BE2C (cell line): ENCODE measurements at regions not wholly inside any gene's neighbourhood (a gene's known extent, or its start where the extent isn't known, plus 50 kb on each side); places are given as distances from the start of the nearest gene placed in this dataset.

Source experiments
- DNase-seq: peaks from one replicate; pipeline ENCODE4 v3.0.0-alpha.2; 2020
- H3K27me3 ChIP-seq: fragments of 250-450 bp; sonication (Bioruptor Pico); 2 replicates; pipeline ENCODE4 v1.5.1; 2020; ENCODE audit warnings: mild to moderate bottlenecking
- H3K36me3 ChIP-seq: fragments of 250-450 bp; sonication (Bioruptor Pico); 2 replicates; pipeline ENCODE4 v1.5.1; 2020; ENCODE audit warnings: mild to moderate bottlenecking
- H3K4me1 ChIP-seq: fragments of 250-450 bp; sonication (Bioruptor Pico); 2 replicates; pipeline ENCODE4 v1.5.1; 2020
- H3K4me3 ChIP-seq: 2 replicates; pipeline ENCODE4 v1.5.1; 2011; ENCODE audit warnings: low read depth, low read length
- H3K9me3 ChIP-seq: fragments of 250-450 bp; sonication (Bioruptor Pico); 2 replicates; pipeline ENCODE4 v1.5.1; 2020
- TF ChIP-seq, protein P1 (sequence below): IDR thresholded peaks from 2 replicates; pipeline ENCODE4 v1.5.1; 2012; ENCODE audit warnings: mild to moderate bottlenecking, low read depth, low read length

DNA sequence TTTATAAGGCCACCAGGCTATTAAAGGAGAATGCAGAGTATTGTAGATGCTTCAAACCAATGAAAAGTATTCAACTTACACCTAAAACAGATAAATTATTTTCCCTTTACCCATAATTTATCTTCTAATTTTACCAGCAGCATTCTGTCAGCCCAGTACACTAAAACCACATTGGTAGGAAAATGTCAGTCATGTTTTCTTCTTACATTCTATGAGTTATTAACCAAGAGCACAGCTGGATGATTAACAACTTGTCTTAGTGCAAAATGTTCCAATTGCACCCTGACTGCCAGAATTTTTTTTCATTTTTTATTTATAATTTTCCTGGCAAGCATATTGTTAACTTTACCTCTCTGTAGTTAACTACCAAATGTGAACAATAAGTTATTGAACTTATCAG, 79.0 kb upstream of the WDR75 start:
- Histone ChIP-seq H3K4me3 (no peak overlapping the region), H3K27me3 (no peaks in the 10 kb centered on the region), H3K9me3 (no peaks in the 10 kb centered on the region; the same call in 1 of the 2 replicates), H3K36me3 (no peaks in the 10 kb centered on the region), H3K4me1 (peaks cover 2% of the 10 kb centered on the region; the same call in 1 of the 2 replicates)
- no peak for DNase-seq
- TF ChIP-seq, protein P1, sequence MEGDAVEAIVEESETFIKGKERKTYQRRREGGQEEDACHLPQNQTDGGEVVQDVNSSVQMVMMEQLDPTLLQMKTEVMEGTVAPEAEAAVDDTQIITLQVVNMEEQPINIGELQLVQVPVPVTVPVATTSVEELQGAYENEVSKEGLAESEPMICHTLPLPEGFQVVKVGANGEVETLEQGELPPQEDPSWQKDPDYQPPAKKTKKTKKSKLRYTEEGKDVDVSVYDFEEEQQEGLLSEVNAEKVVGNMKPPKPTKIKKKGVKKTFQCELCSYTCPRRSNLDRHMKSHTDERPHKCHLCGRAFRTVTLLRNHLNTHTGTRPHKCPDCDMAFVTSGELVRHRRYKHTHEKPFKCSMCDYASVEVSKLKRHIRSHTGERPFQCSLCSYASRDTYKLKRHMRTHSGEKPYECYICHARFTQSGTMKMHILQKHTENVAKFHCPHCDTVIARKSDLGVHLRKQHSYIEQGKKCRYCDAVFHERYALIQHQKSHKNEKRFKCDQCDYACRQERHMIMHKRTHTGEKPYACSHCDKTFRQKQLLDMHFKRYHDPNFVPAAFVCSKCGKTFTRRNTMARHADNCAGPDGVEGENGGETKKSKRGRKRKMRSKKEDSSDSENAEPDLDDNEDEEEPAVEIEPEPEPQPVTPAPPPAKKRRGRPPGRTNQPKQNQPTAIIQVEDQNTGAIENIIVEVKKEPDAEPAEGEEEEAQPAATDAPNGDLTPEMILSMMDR = no peak

DNA sequence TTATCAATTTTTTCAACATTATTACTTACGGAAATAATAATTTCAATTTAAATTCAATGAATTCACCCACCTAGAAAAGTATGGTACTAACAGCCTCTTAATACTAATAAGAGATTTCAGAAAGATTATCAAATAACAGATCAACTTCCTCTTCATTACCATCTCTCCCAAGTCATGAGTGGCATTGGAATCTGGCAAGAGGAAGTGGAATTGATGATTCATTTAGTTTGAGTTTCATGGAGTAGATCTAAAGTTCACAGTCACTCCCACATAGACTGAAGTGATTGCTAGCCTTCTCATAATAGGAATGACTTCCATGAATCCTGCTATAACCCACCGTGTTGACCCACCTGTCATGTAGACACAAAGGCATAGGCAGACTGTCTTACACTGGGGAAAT, 77.7 kb upstream of the WDR75 start:
- Histone ChIP-seq H3K4me1 (no peaks in the 10 kb centered on the region), H3K27me3 (no peaks in the 10 kb centered on the region), H3K9me3 (no peaks in the 10 kb centered on the region), H3K36me3 (no peaks in the 10 kb centered on the region), H3K4me3 (no peak overlapping the region)
- TF ChIP-seq, protein P1 = no peak
- no peak for DNase-seq

GRCh38 chr2:189364607-189365006, 76.7 kb upstream of the WDR75 start:
- Histone ChIP-seq H3K4me3 (no peak overlapping the region), H3K27me3 (no peaks in the 10 kb centered on the region), H3K9me3 (no peaks in the 10 kb centered on the region), H3K4me1 (no peaks in the 10 kb centered on the region), H3K36me3 (no peaks in the 10 kb centered on the region)
- no peak for DNase-seq
- TF ChIP-seq, protein P1 = no peak

- no peaks in the 10 kb centered on the region for H3K27me3 ChIP-seq
- no peaks in the 10 kb centered on the region for H3K9me3 ChIP-seq
- H3K36me3 ChIP-seq = no peaks in the 10 kb centered on the region
- TF ChIP-seq, protein P1 = no peak
- H3K4me3 ChIP-seq = no peak overlapping the region
- no peak for DNase-seq
- H3K4me1 ChIP-seq = no peaks in the 10 kb centered on the region
Measured at GRCh38 chr2:189366349-189366748, 74.9 kb upstream of the WDR75 start.

DNA sequence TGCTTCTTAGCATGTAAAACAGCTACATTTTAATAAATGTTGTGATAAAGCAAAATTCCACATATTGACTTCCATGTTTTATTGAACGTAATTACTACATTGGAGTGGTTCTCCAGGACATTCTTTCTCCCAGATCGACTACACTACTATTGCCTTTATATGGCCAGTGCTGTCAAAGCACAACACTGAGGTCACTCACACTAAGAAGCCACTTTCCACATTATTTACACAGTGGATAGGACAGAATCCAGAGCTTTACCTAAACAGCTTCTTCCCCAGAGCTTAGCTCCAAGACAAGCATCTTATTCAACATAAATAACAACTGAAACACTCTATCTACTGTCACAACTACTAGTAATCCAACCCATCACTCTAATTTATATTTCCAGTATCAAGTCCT, 73.9 kb upstream of the WDR75 start:
- H3K9me3 ChIP-seq = no peaks in the 10 kb centered on the region
- TF ChIP-seq, protein P1 = no peak

DNA sequence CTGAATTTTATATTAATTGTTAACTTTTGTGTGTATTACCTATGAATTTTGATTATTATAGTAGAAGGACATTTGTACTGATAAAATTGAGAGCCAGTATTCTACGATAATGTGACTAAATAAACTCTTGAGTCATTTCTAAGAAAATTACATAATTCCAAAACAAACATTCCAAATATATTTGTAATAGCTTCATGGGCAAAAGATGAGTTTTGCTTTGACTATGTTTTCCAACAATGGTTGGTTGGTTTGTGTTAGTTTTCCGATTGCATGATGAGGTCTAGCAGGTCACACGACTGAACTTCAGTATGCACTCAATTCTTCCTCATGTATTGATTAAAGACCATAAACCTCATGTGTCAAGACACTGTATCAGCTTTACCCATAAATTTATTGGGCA, 71.7 kb upstream of the WDR75 start:
- Histone ChIP-seq H3K4me3 (no peak overlapping the region), H3K9me3 (no peaks in the 10 kb centered on the region), H3K27me3 (no peaks in the 10 kb centered on the region), H3K4me1 (no peaks in the 10 kb centered on the region), H3K36me3 (no peaks in the 10 kb centered on the region)
- no peak for DNase-seq
- TF ChIP-seq, protein P1 = no peak

More for the DNA sequence above, 73.9 kb upstream of the WDR75 start:
- no peak overlapping the region for H3K4me3 ChIP-seq
- H3K36me3 ChIP-seq = no peaks in the 10 kb centered on the region
- no peak for DNase-seq
- no peaks in the 10 kb centered on the region for H3K4me1 ChIP-seq
- H3K27me3 ChIP-seq = no peaks in the 10 kb centered on the region
